Hematopoietic multipotent progenitor cell treated with erythropoietin and hydrocortisone succinate and interleukin-3 and kit ligand, for 15 days (in vitro differentiated cells): ENCODE measurements at regions not wholly inside any gene's neighbourhood (a gene's known extent, or its start where the extent isn't known, plus 50 kb on each side); places are given as distances from the start of the nearest gene placed in this dataset.

ENCODE experiments used
- DNase-seq: peaks from one replicate; pipeline ENCODE4 v3.0.0-alpha.2; 2015; ENCODE audit warnings: low spot score

DNA sequence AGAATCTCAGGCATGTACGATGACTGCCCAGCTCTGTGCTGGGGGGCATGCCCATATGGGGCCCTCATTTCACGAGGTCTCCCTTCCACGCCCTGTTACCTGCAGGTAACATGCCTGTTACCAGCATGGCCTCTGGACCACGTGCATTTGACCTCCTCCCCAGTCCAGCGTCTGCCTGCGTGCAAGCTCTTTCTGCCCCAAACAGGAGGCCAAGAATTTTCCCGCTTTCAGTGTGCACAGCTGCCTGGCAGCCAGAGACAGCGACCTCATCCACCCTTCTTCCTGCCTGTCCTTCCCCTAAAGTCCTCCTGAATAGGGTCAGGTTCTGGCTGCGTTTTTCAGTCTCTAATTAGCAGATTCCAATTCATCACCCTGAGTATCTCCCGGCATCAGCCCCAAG lies 306.5 kb upstream of the ZFHX3 start:
- DNase-seq, result no peak

GRCh38 chr16:73350707-73351452 lies 303.0 kb upstream of the ZFHX3 start:
- no peak for DNase-seq

DNA sequence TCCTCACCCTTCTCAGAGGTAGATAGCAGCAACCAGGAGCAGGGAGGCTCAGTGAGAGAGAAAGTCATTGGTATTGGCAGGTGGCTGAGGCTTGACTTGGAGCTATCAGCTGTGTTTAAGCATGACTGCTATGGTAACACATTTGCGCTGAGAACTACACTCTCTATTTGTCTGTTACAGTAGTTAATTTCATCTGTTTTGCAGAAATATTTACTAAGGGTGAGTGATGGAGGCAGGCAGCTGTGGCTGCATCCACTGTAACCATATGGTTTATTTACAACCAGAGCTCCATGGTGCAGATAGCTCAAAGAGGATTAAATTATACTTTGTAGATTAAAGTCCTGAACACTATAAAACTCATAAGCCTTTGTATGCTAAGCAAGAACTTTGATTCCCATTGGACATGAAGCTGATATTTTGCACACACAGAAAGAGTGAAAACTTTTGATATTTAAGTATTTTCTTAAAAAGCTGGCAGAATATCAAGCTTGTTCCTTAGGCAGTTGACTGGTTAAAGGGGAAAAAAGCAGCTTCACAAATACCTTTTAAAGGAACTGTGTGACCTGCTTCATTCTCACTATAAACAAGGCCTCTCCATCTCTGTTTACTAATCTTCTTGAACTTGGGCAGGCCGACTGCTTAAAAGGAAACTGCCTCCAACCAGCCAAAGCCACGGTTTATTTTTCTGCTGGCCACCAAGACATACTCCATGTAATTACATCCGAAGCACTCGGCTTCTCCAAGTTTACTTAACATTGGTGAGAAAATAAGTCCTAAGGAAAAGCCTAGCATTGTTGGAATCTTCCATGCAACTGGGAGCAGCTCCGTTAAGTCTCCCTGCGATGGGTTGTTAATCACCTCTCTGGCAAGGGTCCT lies 299.8 kb upstream of the ZFHX3 start:
- DNase-seq, result no peak

DNA sequence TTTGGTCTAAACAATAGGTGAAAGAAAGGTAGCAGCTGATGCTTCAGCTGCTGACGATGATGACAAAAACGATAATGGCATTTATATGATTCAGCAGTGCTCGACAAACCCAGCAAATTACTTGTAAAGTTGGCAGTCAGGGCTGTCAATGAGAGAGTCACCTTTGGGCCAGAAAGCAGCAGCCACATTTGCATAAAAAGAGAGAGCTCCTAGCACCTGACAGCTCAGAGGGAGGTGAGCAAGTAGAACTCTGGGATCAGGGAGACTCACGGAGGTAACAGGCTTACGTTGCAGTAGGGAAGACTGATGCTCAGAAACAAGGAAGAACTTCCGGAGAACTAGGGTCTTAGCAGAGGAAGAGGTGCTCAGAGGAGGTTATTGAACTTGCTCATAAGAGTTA lies 291.9 kb upstream of the ZFHX3 start:
- DNase-seq, result no peak

DNA sequence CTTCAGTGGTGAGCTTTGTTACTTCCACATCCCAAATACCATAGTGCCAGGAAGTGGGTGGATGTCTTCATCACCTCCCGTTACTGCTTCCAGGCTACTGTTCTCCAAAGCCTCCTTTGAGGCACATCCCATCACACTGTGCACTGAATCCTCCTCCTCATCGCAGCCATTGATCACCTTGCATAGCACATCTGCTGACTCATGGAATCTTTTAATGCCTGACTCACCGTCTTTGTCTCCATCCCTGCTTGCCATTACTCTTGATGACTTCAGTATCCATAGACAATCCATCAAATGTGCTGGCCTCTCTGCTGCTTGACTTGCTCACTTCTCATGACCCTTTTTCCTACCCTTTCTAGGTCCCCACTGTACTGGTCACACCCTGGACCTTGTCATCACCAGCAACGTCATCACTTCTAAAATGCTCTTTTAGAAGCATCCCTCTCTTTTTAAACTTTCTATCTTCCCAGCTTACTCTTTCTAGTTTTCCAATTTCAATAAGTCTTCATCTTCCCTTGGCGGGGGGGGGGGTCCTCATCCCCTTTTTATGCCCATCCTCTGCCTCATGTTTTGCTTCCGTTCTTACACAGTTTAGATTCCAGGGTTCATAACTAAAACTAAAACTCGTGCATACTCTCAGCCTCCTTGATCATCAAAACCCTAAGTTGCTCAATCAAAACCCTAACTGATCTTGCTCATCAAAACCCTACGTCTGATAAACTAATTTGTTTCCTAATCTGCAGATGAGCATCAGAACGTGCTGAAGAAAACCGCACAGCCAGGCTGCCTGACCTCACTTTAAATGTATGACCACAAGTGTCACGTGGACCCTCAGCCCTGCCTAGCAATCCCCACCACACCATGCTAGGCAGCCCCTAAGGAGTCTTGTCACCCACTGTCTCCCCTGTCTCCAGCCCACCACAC lies 289.7 kb upstream of the ZFHX3 start:
- DNase-seq, result no peak

GRCh38 chr16:73329358-73330286 lies 281.7 kb upstream of the ZFHX3 start:
- DNase-seq, result no peak

DNA sequence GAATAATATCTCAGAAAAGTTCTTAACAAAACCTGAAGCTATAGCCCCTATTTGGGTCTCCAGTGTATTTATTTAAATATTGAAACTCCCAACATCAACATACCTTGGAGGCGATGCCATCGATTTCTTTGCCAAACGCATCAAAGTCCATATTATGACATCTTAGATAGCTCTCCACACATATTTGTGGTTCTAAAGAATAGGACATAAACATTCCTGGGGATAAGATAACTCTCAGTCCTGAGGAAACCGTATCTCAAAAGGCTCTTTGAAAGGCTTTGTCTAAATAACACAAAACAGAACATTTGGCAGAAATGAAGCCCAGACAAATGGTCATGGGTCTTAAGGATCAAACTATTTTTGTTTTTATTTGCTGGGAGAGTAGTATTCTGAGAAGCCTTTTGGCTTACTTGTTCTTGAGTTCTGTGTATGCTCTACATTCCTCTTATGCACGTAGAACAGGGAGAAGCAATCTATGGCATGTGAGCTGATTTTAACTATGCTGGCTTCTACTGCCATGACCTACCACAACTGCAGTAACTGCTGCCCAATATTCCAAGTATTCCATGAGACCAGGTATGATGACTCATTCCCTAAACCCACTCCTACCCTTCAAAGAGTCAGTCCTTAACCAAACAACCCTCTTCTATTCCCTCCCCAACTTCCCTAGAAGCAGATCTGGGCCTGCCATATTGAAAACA lies 279.0 kb upstream of the ZFHX3 start:
- no peak for DNase-seq

DNA sequence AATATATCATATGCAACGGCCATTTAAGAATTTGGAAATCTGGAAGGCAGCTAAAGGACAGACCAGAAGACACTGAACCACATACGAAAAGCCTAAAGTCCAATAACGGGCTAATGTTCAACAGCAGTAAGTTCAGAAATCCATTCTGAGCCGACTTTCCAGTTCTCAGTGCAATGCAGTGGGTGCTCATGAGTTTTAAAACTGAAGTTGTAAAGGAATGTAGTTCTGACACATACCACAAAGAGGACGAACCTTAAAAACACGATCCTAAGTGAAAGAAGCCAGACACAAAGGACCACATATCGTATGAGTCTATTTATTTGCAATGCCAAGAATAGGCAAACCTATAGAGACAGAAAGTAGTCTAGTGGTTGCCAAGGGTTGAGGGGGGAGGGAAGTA lies 278.3 kb upstream of the ZFHX3 start:
- no peak for DNase-seq

DNA sequence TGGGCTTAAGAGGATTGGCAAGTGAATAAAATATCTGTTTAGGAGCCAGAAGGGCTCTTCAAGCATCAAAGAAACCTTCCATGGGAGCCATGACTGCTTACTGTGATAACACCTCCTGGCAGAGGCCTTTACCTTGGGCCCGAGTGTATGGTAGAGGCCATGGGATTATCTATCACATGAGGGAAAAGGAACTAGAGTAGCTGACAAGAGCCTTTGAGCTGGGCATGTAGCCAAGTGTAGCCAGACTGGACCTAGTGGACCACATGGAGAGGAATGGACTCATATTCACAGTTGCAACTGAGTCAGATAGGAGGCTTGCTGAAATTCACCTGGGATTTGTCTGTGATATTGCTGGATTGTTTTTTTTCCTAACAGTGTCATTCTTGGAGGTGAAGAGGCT lies 276.0 kb upstream of the ZFHX3 start:
- no peak for DNase-seq

- no peak for DNase-seq
Observed at GRCh38 chr16:73322856-73323255, 274.9 kb upstream of the ZFHX3 start.

GRCh38 chr16:73321853-73322252 lies 273.9 kb upstream of the ZFHX3 start:
- no peak for DNase-seq

- DNase-seq, result no peak
Observed at GRCh38 chr16:73319737-73320136, 271.8 kb upstream of the ZFHX3 start.

DNA sequence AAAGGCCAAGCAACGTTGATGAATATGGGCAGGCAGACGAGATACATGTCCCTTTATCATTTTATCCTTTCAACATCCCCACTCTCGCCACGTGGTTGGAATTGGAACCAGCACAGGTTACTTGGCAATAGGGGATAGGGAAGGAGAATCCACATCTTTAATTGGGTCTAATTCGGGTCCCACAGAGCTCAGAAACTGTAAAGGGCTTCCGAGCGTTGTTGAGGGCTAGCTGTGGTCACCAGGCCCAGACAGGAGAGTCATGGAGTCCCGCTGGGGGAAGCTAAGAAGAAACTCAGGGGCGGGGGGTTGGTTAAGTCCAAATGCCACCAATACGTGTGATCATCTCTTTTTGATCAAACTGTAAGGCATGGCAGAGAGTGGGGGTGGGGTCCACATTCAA lies 271.3 kb upstream of the ZFHX3 start:
- no peak for DNase-seq

DNA sequence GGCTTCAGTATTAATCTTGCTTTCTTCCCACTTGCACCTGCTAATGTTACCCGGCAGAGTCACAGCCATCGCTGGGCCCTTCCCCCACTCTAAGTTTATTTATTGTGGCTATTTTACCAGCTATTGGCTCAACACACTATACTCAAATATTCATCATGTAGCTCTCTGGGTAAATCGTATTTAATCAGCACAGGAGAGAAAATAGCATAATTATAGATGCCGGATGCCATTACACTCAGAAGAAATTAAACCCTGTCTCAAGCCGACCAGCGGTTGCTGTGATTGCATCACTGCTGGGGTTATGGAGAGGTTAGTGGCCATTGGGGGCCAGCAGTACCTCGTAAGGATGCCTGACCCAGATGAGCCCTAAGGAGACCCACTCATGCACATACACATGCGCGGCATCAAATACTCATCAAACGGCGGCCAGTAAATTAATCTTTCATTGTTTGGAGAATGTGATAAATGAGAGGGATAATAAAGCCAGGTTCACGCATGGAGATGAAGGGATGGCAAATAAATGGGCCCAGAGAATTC lies 269.5 kb upstream of the ZFHX3 start:
- no peak for DNase-seq

DNA sequence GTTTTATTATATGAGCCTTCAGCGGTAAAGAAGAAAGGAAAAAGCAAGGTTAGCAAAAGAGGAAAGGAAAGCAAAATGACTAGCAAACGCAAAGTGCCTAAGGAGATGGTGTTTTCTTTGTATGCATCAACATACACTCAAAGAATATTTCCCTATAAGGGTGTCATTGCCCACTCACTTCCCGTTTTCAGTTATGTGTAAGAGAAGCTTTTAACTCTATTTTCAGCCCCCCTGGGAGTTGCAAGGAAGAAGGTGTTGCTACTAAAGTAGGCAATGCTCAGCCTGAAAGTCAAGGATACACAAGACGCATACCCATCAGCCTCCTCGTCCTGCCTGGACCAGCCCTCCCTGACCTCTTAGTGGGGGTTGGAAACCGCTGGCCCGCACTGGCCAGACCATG lies 267.7 kb upstream of the ZFHX3 start:
- no peak for DNase-seq

DNA sequence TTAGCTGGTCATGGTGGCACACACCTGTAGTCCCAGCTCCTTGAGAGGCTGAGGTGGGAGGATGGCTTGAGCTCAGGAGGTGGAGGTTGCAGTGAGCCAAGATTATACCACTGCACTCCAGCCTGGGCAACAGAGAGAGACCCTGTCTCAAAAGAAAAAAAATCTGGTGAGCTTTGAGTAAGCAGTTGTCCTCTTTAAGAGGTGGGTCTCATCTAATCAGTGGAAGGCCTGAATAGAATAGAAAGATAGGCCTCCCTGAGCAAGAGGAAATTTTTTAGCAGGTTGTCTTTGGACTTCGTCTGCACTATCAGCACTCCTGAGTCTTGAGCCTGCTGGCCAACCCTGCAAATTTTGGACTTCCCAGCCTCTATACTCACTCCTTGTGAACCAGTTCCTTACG lies 266.0 kb upstream of the ZFHX3 start:
- no peak for DNase-seq

DNA sequence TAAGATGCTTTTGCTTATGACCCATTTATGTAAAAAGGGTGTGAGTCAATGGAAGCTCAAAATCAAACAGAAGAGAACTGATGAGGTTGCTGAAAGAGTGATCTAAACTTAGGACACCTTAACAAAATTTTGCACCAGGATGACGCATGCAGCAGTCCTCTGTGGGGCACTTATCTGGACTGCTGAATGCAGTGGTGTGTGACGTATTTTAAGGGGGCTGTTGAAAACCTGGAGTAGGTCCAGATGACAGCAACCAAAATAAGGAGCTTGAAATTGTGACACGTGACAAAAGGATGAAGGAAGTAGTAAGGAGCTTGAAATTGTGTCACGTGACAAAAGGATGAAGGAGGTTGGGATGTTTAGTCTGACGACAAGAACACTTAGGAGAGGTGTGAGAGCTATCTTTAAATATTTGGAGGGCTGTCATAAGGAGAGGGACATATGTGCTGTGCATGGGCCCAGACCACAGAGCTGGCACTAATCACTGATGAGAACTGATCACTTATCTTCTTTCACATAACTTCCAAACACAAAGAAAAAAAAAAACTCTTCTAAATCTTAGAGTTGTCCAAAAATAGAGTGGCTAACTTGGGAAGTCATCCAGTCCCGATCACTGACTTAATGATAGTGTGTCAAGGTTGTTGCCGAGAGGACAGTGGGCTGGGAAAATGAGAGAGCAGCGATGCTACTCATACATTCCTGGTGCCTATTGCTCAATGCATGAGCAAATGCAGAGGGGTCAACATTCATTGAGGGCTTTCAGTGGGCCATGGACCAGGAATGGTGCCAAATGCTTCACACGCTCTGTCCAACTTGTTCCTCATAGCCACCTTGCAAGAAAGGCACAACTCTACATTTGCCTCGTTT lies 264.2 kb upstream of the ZFHX3 start:
- no peak for DNase-seq

DNA sequence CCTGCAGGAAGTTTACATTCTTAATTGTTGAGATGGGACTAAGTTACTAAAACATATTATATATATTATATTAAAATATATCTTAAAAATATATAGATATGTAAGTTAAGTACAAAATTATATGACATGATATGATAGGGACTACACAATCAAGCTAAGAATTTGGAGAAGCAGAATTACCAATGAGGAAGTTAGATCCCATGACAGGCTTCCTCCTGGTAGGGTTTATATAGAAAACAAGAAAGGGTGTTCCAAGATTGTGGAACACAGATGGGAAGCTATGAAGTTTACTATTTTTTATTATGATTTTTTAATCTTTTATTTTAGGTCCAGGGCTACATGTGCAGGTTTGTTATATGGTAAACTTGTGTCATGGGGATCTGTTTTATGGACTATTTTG lies 260.8 kb upstream of the ZFHX3 start:
- DNase-seq, result no peak

DNA sequence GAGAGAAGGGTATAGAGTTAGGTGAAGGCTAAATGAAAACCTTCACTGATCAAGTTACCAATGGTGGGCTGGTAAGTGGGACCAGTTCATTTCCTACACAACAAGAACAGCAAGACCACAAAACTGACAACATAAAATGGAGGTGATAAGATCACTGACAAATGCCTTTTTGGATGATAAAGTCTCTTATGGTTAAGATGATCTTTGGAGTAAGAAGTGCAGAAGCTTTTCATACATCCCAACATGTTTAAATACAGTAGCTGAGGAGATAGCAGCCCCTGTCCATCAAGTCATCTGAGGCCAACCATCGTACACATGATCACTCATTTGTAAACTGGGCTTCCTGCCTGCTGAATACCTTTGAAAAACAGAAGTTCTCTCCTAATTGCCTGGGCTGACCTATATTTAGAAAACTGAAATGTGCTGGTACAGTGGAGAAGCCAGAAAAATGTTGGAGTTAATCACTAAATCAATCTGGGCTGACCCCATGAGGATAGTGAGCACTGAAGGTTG lies 259.0 kb upstream of the ZFHX3 start:
- no peak for DNase-seq
